Progenitor cell of endocrine pancreas (in vitro differentiated cells): ENCODE measurements at regions not wholly inside any gene's neighbourhood (a gene's known extent, or its start where the extent isn't known, plus 50 kb on each side); places are given as distances from the start of the nearest gene placed in this dataset.
A peak's percentile ranks its signal among the peaks of the same experiment; 100 is the strongest.

Experiments
- DNase-seq: peaks from one replicate; pipeline ENCODE4 v3.0.0; 2021; ENCODE audit warnings: low spot score; ENCODE audit not compliant: unreplicated experiment
- H3K27ac Mint-ChIP-seq: 2 replicates; pipeline ENCODE4 v1.8.0; 2021; ENCODE audit warnings: mild to moderate bottlenecking, moderate library complexity, mixed read lengths
- H3K27me3 Mint-ChIP-seq: 2 replicates; pipeline ENCODE4 v1.8.0; 2021; ENCODE audit warnings: mixed read lengths
- H3K36me3 Mint-ChIP-seq: 2 replicates; pipeline ENCODE4 v1.8.0; 2022; ENCODE audit warnings: mixed read lengths; ENCODE audit not compliant: insufficient read depth
- H3K4me1 Mint-ChIP-seq: 2 replicates; pipeline ENCODE4 v1.8.0; 2021; ENCODE audit warnings: low read depth, mixed read lengths
- H3K4me3 Mint-ChIP-seq: 2 replicates; pipeline ENCODE4 v1.8.0; 2021; ENCODE audit warnings: low read depth, mild to moderate bottlenecking, moderate library complexity, mixed read lengths
- H3K9me3 Mint-ChIP-seq: 2 replicates; pipeline ENCODE4 v1.8.0; 2021; ENCODE audit warnings: low read depth, mixed read lengths
- TF ChIP-seq, protein P1 (sequence below): fragments of 200-600 bp; sonication (generic); IDR thresholded peaks from one replicate; pipeline ENCODE4 v1.5.0; 2021; ENCODE audit warnings: antibody characterized with exemption, mild to moderate bottlenecking; ENCODE audit not compliant: unreplicated experiment

GRCh38 chr4:11698033-11698432 is 269.3 kb upstream of the HS3ST1 start:
- H3K9me3 Mint-ChIP-seq, result peaks cover 10% of the 10 kb centered on the region
- H3K36me3 Mint-ChIP-seq, result peaks cover 5% of the 10 kb centered on the region
- no peaks in the 10 kb centered on the region for H3K27me3 Mint-ChIP-seq
- no peak overlapping the region for H3K4me3 Mint-ChIP-seq
- TF ChIP-seq, protein P1, sequence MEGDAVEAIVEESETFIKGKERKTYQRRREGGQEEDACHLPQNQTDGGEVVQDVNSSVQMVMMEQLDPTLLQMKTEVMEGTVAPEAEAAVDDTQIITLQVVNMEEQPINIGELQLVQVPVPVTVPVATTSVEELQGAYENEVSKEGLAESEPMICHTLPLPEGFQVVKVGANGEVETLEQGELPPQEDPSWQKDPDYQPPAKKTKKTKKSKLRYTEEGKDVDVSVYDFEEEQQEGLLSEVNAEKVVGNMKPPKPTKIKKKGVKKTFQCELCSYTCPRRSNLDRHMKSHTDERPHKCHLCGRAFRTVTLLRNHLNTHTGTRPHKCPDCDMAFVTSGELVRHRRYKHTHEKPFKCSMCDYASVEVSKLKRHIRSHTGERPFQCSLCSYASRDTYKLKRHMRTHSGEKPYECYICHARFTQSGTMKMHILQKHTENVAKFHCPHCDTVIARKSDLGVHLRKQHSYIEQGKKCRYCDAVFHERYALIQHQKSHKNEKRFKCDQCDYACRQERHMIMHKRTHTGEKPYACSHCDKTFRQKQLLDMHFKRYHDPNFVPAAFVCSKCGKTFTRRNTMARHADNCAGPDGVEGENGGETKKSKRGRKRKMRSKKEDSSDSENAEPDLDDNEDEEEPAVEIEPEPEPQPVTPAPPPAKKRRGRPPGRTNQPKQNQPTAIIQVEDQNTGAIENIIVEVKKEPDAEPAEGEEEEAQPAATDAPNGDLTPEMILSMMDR, result no peak
- H3K4me1 Mint-ChIP-seq, result peaks cover 3% of the 10 kb centered on the region
- no peak overlapping the region for H3K27ac Mint-ChIP-seq
- no peak for DNase-seq

GRCh38 chr4:11693693-11694092 is 265.0 kb upstream of the HS3ST1 start:
- Mint-ChIP-seq H3K4me1 (peaks cover 13% of the 10 kb centered on the region), H3K4me3 (no peak overlapping the region), H3K9me3 (peaks cover 13% of the 10 kb centered on the region), H3K36me3 (peaks cover 7% of the 10 kb centered on the region), H3K27ac (no peak overlapping the region), H3K27me3 (no peaks in the 10 kb centered on the region)
- no peak for DNase-seq
- TF ChIP-seq, protein P1, result no peak

GRCh38 chr4:11691236-11691635 is 262.5 kb upstream of the HS3ST1 start:
- H3K4me3 Mint-ChIP-seq, result peak overlapping the region; percentile 40
- H3K27ac Mint-ChIP-seq, result peak overlapping the region; percentile 60
- peaks cover 16% of the 10 kb centered on the region for H3K9me3 Mint-ChIP-seq
- TF ChIP-seq, protein P1, result no peak
- H3K36me3 Mint-ChIP-seq, result peaks cover 7% of the 10 kb centered on the region
- no peaks in the 10 kb centered on the region for H3K27me3 Mint-ChIP-seq
- H3K4me1 Mint-ChIP-seq, result peaks cover 11% of the 10 kb centered on the region
- DNase-seq, result no peak

- H3K27me3 Mint-ChIP-seq, result no peaks in the 10 kb centered on the region
- no peak for DNase-seq
These were observed 259.0 kb upstream of the HS3ST1 start for GRCh38 chr4:11687727-11688126.

GRCh38 chr4:11685481-11685880 is 256.8 kb upstream of the HS3ST1 start:
- Mint-ChIP-seq H3K4me1 (peaks cover under 1% of the 10 kb centered on the region), H3K9me3 (peaks cover 8% of the 10 kb centered on the region), H3K27ac (no peak overlapping the region), H3K27me3 (no peaks in the 10 kb centered on the region), H3K36me3 (no peaks in the 10 kb centered on the region), H3K4me3 (no peak overlapping the region)
- TF ChIP-seq, protein P1, result no peak
- no peak for DNase-seq

More at GRCh38 chr4:11687727-11688126, 259.0 kb upstream of the HS3ST1 start:
- Mint-ChIP-seq H3K4me3 (no peak overlapping the region), H3K9me3 (peaks cover 8% of the 10 kb centered on the region), H3K27ac (no peak overlapping the region), H3K36me3 (no peaks in the 10 kb centered on the region), H3K4me1 (peaks cover 11% of the 10 kb centered on the region)
- TF ChIP-seq, protein P1, result no peak
